ES-I3 (cell line): ENCODE measurements at regions not wholly inside any gene's neighbourhood (a gene's known extent, or its start where the extent isn't known, plus 50 kb on each side); places are given as distances from the start of the nearest gene placed in this dataset.
"Not testable (repeated sequence)": the region's sequence is repeated elsewhere in the genome, so short reads cannot be mapped to it uniquely, and the experiment has no call there.

Experiments used
- H3K36me3 ChIP-seq: 2 replicates; pipeline ENCODE4 v1.6.1; 2013; ENCODE audit warnings: mild to moderate bottlenecking, low read length, control low read depth, moderate library complexity; ENCODE audit not compliant: insufficient read depth
- H3K4me1 ChIP-seq: 2 replicates; pipeline ENCODE4 v1.6.1; 2013; ENCODE audit warnings: mild to moderate bottlenecking, control low read depth, low read length; ENCODE audit not compliant: insufficient read depth
- H3K9ac ChIP-seq: 2 replicates; pipeline ENCODE4 v1.6.1; 2013; ENCODE audit warnings: low read depth, mild to moderate bottlenecking, low read length, moderate library complexity
- H3K9me3 ChIP-seq: 2 replicates; pipeline ENCODE4 v1.6.1; 2013; ENCODE audit warnings: mild to moderate bottlenecking, low read length, moderate library complexity; ENCODE audit not compliant: control insufficient read depth, insufficient read depth

- H3K4me1 ChIP-seq = peaks cover 10% of the 10 kb centered on the region; the same call in 1 of the 2 replicates
- 0 out of 2 replicates have a peak, but pooled peaks cover 1% of the 10 kb centered on the region for H3K36me3 ChIP-seq
- H3K9me3 ChIP-seq = no peaks in the 10 kb centered on the region
- H3K9ac ChIP-seq = no peak overlapping the region
These were observed 84.4 kb upstream of the GSE1 start for GRCh38 chr16:85528528-85529387.

- Histone ChIP-seq H3K9me3 (no peaks in the 10 kb centered on the region), H3K4me1 (peaks cover under 1% of the 10 kb centered on the region; the same call in 1 of the 2 replicates), H3K36me3 (0 out of 2 replicates have a peak, but pooled peaks cover 3% of the 10 kb centered on the region), H3K9ac (no peak overlapping the region)
These were observed 83.4 kb upstream of the GSE1 start for GRCh38 chr16:85529489-85530369.

- H3K4me1 ChIP-seq = no peaks in the 10 kb centered on the region
- no peaks in the 10 kb centered on the region for H3K9me3 ChIP-seq
- H3K9ac ChIP-seq = no peak overlapping the region
- 0 out of 2 replicates have a peak, but pooled peaks cover 3% of the 10 kb centered on the region for H3K36me3 ChIP-seq
These were observed 82.8 kb upstream of the GSE1 start for GRCh38 chr16:85530370-85530739.

- 0 out of 2 replicates have a peak, but pooled peaks cover 3% of the 10 kb centered on the region for H3K36me3 ChIP-seq
- no peak overlapping the region for H3K9ac ChIP-seq
- no peaks in the 10 kb centered on the region for H3K4me1 ChIP-seq
- H3K9me3 ChIP-seq = no peaks in the 10 kb centered on the region
These were observed 81.6 kb upstream of the GSE1 start for GRCh38 chr16:85531516-85531915.

- Histone ChIP-seq H3K9ac (no peak overlapping the region), H3K36me3 (0 out of 2 replicates have a peak, but pooled peaks cover 3% of the 10 kb centered on the region), H3K4me1 (no peaks in the 10 kb centered on the region), H3K9me3 (no peaks in the 10 kb centered on the region)
These were observed 81.0 kb upstream of the GSE1 start for GRCh38 chr16:85532147-85532546.

DNA sequence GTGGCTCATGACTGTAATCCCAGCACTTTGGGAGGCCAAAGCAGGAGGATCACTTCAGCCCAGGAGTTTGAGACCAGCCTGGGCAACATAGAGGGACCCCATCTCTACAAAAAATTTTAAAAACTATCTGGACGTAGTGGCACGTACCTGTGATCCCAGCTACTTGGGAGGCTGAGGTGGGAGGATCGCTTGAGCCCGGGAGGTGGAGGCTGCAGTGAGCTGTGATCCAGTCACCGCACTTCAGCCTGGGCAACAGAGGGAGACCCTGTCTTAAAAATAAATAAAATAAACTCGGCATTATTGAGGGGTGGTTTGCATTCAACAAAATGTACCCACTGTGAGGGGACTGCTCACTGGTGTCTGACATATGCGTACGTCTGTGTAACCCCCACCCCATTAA is 79.5 kb upstream of the GSE1 start:
- H3K4me1 ChIP-seq, H3K9ac ChIP-seq, H3K36me3 ChIP-seq, H3K9me3 ChIP-seq: not testable (repeated sequence)

DNA sequence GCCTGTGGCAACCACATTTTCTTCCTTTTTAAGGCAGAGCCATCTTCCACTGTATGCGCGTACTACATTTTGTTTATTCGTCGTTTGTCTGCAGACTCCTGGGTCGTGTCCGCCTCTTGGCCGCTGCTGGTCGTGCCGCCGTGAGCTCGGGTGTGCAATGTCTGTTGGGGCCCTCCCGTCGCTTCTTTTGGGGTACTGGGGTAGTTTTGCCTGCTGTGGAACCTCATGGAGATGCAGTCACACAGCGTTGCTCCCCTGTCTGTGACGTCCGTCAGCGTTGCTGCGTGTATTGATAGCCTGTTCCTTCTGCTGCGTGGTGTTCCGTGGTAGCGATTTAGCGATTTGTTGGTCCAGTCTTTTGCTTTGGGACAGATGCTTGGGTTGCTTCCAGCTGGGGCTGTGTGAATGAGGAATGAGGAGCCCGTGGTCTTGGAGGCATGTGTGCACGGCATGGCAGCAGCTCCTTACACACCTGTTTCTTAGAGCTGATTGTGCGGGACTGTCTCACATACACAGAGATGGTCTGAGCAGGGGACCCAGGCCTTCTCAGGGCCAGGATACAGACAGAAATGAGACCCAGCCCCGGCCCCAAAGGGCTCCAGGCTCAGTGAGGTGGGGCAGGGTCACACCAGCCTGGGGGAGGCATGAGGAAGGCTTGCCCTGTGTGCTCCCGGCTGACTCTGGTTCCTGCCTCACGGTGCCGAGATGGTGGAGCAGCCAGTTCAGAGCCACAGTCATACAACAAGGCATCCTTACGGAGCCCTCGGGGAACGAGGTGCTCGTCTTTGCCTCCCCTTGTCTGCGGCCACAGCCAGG is 78.4 kb upstream of the GSE1 start:
- Histone ChIP-seq H3K9ac (no peak overlapping the region), H3K4me1 (no peaks in the 10 kb centered on the region), H3K36me3 (0 out of 2 replicates have a peak, but pooled peaks cover 3% of the 10 kb centered on the region), H3K9me3 (peaks cover 3% of the 10 kb centered on the region; the same call in 1 of the 2 replicates)

- peaks cover 3% of the 10 kb centered on the region; the same call in 1 of the 2 replicates for H3K9me3 ChIP-seq
- 0 out of 2 replicates have a peak, but pooled peaks cover 3% of the 10 kb centered on the region for H3K36me3 ChIP-seq
- no peak overlapping the region for H3K9ac ChIP-seq
- no peaks in the 10 kb centered on the region for H3K4me1 ChIP-seq
These were observed 77.6 kb upstream of the GSE1 start for GRCh38 chr16:85535352-85536072.

GRCh38 chr16:85536073-85536410 is 77.1 kb upstream of the GSE1 start:
- Histone ChIP-seq H3K36me3 (0 out of 2 replicates have a peak, but pooled peaks cover 3% of the 10 kb centered on the region), H3K4me1 (no peaks in the 10 kb centered on the region), H3K9ac (no peak overlapping the region), H3K9me3 (peaks cover 3% of the 10 kb centered on the region; the same call in 1 of the 2 replicates)

DNA sequence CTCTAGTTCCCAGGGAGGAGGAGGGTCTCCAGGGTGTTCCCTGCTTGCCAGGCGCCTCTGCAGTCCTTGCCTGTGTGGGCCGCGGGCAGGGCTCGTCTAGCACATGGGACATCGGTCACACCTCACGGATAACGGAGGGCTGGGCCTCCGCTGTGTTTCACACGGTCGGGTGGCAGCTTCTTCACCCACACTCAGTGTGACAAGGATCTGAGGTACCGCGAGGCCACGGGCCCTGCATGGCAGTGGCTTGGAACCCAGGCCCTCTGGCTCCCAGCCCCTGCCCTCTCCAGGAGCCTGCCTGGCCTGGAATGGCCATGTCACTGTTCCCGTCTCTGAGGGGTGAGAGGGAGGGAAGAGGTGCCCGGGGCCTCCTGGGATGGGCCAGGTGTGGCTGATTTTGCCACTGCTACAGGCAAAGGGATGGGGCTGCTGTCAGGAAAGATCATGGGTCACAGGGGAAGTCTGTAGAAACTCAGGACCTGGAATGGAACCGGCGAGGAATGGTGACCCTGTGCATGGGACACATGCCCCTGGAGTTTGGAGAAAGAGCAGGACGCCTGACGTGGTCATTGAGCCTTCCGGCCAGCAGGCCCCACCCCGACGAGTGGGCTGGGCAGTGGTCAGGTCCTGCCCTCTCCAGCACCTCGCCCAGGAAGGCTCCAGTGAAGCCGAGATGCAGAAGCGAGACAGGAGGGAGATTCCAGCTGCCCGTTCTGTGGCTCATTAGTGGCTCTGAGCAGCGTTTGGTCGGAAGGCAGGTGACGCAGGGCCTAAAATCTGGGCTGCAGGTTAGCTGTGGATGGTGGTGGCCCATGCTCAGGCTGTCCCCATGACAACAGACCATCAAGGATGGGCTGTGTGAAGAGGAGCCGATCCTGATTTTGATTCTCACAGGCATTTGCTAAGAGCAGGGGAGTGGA is 76.5 kb upstream of the GSE1 start:
- 0 out of 2 replicates have a peak, but pooled peaks cover 3% of the 10 kb centered on the region for H3K36me3 ChIP-seq
- H3K9me3 ChIP-seq = peaks cover 3% of the 10 kb centered on the region; the same call in 1 of the 2 replicates
- peaks cover 4% of the 10 kb centered on the region; the same call in 1 of the 2 replicates for H3K4me1 ChIP-seq
- no peak overlapping the region for H3K9ac ChIP-seq

GRCh38 chr16:85537331-85537788 is 75.8 kb upstream of the GSE1 start:
- Histone ChIP-seq H3K36me3 (0 out of 2 replicates have a peak, but pooled peaks cover 3% of the 10 kb centered on the region), H3K4me1 (peaks cover 11% of the 10 kb centered on the region; the same call in 1 of the 2 replicates), H3K9ac (no peak overlapping the region), H3K9me3 (peaks cover 3% of the 10 kb centered on the region; the same call in 1 of the 2 replicates)

GRCh38 chr16:85537795-85538401 is 75.2 kb upstream of the GSE1 start:
- H3K36me3 ChIP-seq = 0 out of 2 replicates have a peak, but pooled peaks cover 3% of the 10 kb centered on the region
- H3K9ac ChIP-seq = no peak overlapping the region
- H3K4me1 ChIP-seq = peaks cover 13% of the 10 kb centered on the region; the same call in 1 of the 2 replicates
- H3K9me3 ChIP-seq = peaks cover 3% of the 10 kb centered on the region; the same call in 1 of the 2 replicates
